Stimulated activated CD8-positive, alpha-beta memory T cell treated with anti-CD3 and anti-CD28 coated beads, Interleukin-2, amount 100 ng/mL, for 1 hour (primary cell): ENCODE measurements at regions not wholly inside any gene's neighbourhood (a gene's known extent, or its start where the extent isn't known, plus 50 kb on each side); places are given as distances from the start of the nearest gene placed in this dataset.

Experiments used
- DNase-seq, 2 donors: peaks; one replicate each; pipeline ENCODE4 v3.0.0-alpha.2; 2020; ENCODE audit warnings: low read depth in 2 of 2

DNA sequence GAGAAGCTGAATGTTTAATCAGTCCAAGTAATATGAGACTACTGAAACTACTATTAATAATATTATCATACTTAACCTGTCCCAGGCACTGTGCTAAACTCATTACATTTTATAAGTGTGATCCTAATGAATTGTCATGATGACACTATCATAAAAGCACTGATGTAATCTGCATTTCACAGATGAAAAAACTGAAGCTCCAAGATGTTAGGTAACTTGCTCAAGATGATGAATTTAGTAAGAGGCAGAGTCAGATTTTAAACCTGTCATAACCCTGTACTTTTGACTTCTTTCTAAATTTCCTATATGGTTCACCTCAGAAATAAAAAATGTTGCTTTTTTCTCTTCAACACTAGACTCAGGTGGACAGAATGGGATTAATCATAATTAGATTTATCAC lies 237.6 kb downstream of the ALDH8A1 start:
- no peak for DNase-seq

DNA sequence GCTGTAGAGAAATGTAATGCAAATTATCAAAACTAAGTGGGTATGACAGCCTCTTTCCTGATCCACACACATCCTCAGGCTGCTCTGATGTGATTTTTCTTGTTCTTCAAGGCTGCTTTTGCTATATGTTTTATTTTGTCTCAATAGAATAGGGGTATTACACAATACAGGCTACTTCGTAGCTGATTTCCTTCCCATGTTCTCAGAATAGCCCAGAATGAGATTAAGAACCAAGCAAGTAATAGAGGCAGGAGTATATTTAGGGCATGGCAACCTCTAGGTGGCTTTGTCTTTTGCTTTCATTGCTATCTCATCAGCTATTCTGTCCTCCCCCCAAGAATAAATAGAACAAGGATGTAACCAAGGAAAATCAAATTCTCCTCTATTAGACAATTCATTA lies 241.8 kb downstream of the ALDH8A1 start:
- no peak for DNase-seq

DNA sequence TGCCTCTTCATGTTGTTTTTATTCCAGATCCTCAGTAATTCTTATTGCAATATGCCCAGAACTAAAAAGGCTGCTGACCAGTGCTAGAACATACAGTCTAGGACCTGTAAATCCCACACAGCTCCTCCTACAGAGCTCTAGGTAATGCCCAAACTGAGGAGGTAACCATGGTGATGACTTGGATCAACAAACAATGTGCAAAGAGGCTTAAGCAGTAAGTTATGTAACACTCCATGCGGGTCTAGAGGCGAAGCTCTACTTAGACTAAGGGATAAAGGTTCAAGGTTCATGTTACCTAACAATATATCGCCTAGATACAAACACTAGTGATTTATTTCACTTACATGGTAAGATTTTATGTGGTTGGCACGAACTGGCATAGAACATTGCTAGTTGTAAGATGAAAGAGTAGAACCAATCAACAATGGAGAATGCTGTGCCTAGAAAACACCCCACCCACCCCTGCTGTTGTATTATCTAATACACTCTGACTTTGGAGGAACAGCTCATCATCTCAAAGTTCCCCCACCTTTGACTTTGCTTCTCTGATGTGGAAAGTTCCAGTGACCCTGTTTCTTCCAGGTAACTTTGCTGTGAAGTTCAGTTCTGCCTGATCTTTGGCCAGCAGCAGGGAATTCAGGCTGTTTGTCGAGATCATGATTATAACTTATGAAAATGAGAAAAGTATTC lies 242.4 kb downstream of the ALDH8A1 start:
- no peak for DNase-seq

DNA sequence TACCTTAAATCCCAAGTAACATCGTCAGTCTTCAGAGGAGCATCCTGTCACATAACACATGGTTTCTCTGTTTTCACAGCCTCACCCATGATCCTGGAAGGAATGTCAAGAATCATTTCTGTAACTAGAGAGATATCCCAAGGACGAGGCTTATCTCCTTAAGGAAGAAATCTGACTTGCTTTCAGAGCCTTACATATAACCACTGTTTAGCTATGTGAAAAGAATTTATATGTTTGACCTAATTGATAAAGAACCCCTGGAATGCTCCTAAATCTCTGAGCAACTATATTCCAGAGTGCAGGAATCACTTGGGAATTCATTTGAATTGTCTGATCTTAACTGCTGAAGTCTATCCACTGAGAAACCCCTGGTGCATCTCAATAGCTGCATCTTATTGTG lies 243.1 kb downstream of the ALDH8A1 start:
- no peak for DNase-seq

- DNase-seq: no peak
Measured at GRCh38 chr6:134706153-134706552, 243.7 kb downstream of the ALDH8A1 start.

GRCh38 chr6:134703206-134703605 lies 246.7 kb downstream of the ALDH8A1 start:
- DNase-seq: no peak

DNA sequence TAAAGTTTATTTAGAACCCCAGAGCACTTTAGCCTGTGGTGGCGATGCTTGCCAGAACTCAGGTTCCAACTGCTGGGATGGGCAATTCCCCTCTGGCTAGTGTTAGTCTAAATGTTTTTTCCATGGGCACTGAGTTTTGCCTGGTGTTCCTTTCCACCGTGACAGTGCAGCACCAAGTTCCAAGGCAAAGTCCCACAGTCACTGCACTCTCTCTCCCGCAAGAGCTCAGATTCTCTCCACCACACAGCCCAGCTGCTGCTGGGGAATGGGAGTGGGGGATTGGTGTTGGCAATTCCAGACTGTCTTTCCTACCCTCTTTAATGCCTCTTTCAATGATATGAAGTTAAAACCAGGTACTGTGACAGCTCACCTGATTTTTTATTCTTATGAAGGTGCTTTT lies 247.6 kb downstream of the ALDH8A1 start:
- no peak for DNase-seq

DNA sequence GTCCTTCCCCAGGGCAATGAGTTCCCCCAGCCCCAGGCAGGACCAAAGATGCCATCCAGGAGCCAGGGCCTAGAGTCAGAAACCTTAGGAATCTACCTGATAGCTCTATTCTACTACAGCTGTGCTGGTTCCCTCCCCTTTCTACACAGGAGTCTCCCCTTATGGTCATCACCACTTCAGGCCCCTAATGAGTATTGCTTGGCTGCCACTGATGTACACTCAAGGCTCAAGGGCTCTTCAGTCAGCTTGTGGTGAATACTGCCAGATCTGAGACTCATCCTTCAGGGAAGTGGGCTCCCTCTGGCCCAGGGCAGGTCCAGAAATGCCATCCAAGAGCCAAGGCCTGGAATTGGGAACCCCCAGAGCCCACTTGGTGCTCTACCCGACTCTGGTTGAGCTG lies 248.6 kb downstream of the ALDH8A1 start:
- no peak for DNase-seq

GRCh38 chr6:134698228-134698627 lies 251.7 kb downstream of the ALDH8A1 start:
- DNase-seq: no peak

- DNase-seq: no peak
Measured at GRCh38 chr6:134692008-134692407, 257.9 kb downstream of the ALDH8A1 start.

- DNase-seq: no peak
Measured at GRCh38 chr6:134691180-134691579, 258.7 kb downstream of the ALDH8A1 start.

GRCh38 chr6:134690048-134690447 lies 259.9 kb downstream of the ALDH8A1 start:
- no peak for DNase-seq

DNA sequence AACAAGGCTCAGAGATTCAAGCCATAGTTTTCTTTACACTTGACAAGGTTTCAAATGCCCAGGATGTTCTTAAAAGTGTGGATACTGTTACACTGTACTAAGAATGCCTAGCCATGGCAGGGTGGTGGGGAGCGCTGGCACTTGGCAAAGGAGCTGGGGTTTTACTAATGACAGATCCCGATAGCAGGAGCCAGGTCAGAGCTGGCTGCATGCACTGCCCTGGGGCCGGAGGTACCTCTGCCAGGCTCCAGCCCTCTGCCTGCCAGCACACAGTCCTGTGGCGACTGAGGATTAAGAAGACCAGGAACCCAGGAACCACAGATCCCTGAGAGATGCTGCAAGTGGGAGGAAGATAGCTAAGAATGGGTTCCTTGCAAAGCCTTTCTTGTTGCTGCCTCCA lies 260.3 kb downstream of the ALDH8A1 start:
- DNase-seq: no peak

GRCh38 chr6:134689177-134689576 lies 260.7 kb downstream of the ALDH8A1 start:
- DNase-seq: no peak

- no peak for DNase-seq
Measured at GRCh38 chr6:134686071-134686470, 263.8 kb downstream of the ALDH8A1 start.

GRCh38 chr6:134684423-134684795 lies 265.5 kb downstream of the ALDH8A1 start:
- DNase-seq: no peak

DNA sequence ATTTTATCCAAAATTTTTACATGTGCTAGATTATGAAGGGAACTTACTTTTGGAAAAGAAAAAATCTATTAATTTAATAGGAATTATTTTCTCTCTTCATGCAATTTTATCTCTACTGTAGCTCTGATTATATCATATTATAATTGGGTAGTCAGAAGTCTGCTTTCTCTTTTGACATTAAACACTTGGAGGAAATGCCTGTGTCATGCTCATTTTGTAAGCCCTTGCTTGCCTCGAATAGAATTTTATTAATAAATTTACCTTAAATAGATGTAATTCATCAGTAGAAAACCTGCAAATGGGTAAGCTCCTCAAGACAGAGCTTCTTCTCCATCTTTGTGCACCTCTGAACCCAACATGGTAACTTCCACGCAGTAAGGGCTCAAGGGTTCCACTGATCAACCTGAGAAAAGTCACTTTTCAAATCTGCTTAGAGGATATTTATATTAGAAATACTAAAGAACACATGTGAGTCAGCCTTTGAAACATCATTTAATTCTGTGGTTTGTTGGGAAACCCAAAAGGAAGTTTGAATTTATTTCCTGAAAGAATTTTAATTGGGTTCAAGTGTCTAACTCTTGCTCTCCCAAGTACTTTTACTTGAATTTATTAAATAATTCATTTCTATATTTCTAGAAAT lies 266.0 kb downstream of the ALDH8A1 start:
- DNase-seq: no peak

DNA sequence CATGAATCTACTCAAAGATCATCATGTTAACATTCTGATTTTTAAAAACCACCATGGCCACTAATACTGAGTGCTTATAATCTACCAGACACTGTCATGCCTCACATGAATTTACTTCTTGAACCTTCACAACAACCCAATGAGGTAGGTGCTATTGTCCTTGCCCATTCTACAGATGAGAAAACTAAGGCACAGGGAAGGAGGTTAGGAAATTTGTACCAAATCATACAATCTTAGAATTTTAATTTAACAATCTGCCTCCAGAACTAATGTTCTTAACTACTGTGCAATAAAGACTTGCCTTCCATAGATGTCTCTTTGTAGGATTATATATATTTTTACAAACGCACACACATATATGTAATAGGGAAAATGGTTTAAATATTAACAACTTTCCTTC lies 269.5 kb downstream of the ALDH8A1 start:
- no peak for DNase-seq

DNA sequence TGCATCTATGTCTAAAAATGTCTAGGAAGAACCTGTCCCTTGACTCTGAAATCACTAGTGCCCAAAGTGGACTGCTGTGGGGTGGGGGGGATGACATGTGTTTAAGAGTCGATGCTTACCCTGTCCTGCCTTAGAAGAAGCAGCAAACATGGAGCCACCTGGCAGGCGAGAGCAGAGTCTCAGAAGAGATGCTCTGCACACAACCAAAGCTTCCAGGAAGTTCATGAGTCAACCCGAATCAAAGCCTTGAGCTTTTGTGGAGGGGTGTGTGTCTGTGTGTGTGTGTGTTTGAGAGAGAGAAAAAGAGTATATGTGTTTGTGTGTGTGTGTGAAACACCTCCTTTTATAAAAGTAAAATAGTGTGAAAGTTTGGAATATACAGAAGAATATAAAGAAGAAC lies 269.9 kb downstream of the ALDH8A1 start:
- no peak for DNase-seq

GRCh38 chr6:134678436-134678889 lies 271.4 kb downstream of the ALDH8A1 start:
- DNase-seq: no peak

GRCh38 chr6:134676307-134677281 lies 273.3 kb downstream of the ALDH8A1 start:
- no peak for DNase-seq
